Stomach (tissue), 4 donors: ENCODE measurements at regions not wholly inside any gene's neighbourhood (a gene's known extent, or its start where the extent isn't known, plus 50 kb on each side); places are given as distances from the start of the nearest gene placed in this dataset.

Experiments
- CTCF ChIP-seq, 7 experiments: fragments of 450-650 bp in 4 of 7; fragments of 200-600 bp in 3 of 7; sonication (generic) in 3 of 7; IDR thresholded peaks; one replicate each; pipeline ENCODE4 v1.5.1; 2016 to 2019; ENCODE audit warnings: antibody characterized with exemption in 7 of 7, control low read depth in 2 of 7, mild to moderate bottlenecking in 1 of 7
- EP300 ChIP-seq: sonication (generic); formaldehyde crosslinking; IDR thresholded peaks from one replicate; pipeline ENCODE4 v1.6.1; 2017; ENCODE audit warnings: antibody characterized with exemption
- POLR2A ChIP-seq, 4 donors: fragments of 450-650 bp; IDR thresholded peaks; one replicate each; pipeline ENCODE4 v1.6.1; 2016; ENCODE audit warnings: antibody characterized with exemption in 4 of 4, control low read depth in 2 of 4, mild to moderate bottlenecking in 1 of 4, moderate library complexity in 1 of 4
- POLR2AphosphoS5 ChIP-seq, 3 donors: sonication (generic); formaldehyde crosslinking; IDR thresholded peaks; one replicate each; pipeline ENCODE4 v1.6.1; 2016; ENCODE audit warnings: antibody characterized with exemption in 3 of 3

DNA sequence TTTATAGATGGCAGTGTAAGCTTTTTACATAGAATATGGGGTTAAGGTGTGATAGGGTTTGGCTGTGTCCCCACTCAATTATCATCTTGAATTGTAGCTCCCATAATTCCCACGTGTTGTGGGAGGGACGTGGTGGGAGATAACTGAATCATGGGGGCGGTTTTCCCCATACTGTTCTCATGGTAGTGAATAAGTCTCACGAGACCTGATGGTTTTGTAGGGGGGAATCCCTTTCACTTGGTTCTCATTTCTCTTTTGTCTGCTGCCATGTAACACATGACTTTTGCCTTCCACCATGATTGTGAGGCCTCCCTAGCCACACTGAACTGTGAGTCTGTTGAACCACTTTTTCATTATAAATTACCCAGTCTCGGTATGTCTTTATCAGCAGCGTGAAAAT lies 290.3 kb upstream of the B3GALT2 start:
- TF ChIP-seq CTCF (IDR thresholded peaks at IDR 0.05), result no peak
- TF ChIP-seq POLR2A (IDR thresholded peaks at IDR 0.05), result no peak
- TF ChIP-seq POLR2AphosphoS5 (IDR thresholded peaks at IDR 0.05), result no peak
- TF ChIP-seq EP300, result no peak
